ENCODE measurements at regions not wholly inside any gene's neighbourhood (a gene's known extent, or its start where the extent isn't known, plus 50 kb on each side); places are given as distances from the start of the nearest gene placed in this dataset.
"Not testable (repeated sequence)": the region's sequence is repeated elsewhere in the genome, so short reads cannot be mapped to it uniquely, and the experiment has no call there.

- DNase-seq = no peak
Observed at GRCh38 chr3:117005911-117006522, 296.4 kb downstream of the TUSC7 start.

GRCh38 chr3:117010318-117010717 is 300.7 kb downstream of the TUSC7 start:
- DNase-seq = no peak

GRCh38 chr3:117011687-117012250 is 302.2 kb downstream of the TUSC7 start:
- no peak for DNase-seq

- DNase-seq = no peak
Observed at GRCh38 chr3:117016378-117016777, 306.8 kb downstream of the TUSC7 start.

GRCh38 chr3:117017135-117017894 is 307.7 kb downstream of the TUSC7 start:
- DNase-seq = peak in 2 of 14 donors; percentile 1 to 6

GRCh38 chr3:117018655-117019054 is 309.1 kb downstream of the TUSC7 start:
- peak in 1 of 14 donors; percentile 59 for DNase-seq

- peak in 10 of 14 donors; percentile 10 to 62 (median 51) for DNase-seq
Observed at GRCh38 chr3:117019082-117019713, 309.6 kb downstream of the TUSC7 start.

GRCh38 chr3:117026401-117026800 is 316.8 kb downstream of the TUSC7 start:
- DNase-seq = no peak

GRCh38 chr3:117035745-117036144 is 326.2 kb downstream of the TUSC7 start:
- no peak for DNase-seq

GRCh38 chr3:117036259-117036799 is 326.8 kb downstream of the TUSC7 start:
- peak in 3 of 14 donors; percentile 14 to 27 (median 14) for DNase-seq

GRCh38 chr3:117045143-117045542 is 335.6 kb downstream of the TUSC7 start:
- DNase-seq = peak in 1 of 14 donors; percentile 4

- DNase-seq = no peak
Observed at GRCh38 chr3:117047951-117048705, 338.5 kb downstream of the TUSC7 start.

GRCh38 chr3:117052395-117052794 is 342.8 kb downstream of the TUSC7 start:
- no peak for DNase-seq

GRCh38 chr3:117054556-117054955 is 345.0 kb downstream of the TUSC7 start:
- no peak for DNase-seq

GRCh38 chr3:117056946-117057345 is 347.4 kb downstream of the TUSC7 start:
- DNase-seq = not testable (repeated sequence)

- no peak for DNase-seq
Observed at GRCh38 chr3:117059067-117059955, 349.7 kb downstream of the TUSC7 start.

GRCh38 chr3:117059956-117060270 is 350.3 kb downstream of the TUSC7 start:
- DNase-seq = no peak

- DNase-seq = peak in 1 of 14 donors; percentile 13
Observed at GRCh38 chr3:117063930-117064329, 354.4 kb downstream of the TUSC7 start.

GRCh38 chr3:117068301-117068700 is 358.7 kb downstream of the TUSC7 start:
- DNase-seq = no peak

GRCh38 chr3:117074826-117075225 is 365.2 kb downstream of the TUSC7 start:
- peak in 4 of 14 donors; percentile 8 to 34 (median 13) for DNase-seq

GRCh38 chr3:117079997-117080396 is 370.4 kb downstream of the TUSC7 start:
- DNase-seq = no peak

Data from C1 segment of cervical spinal cord (tissue), 14 donors.